ENCODE measurements at regions not wholly inside any gene's neighbourhood (a gene's known extent, or its start where the extent isn't known, plus 50 kb on each side); places are given as distances from the start of the nearest gene placed in this dataset.
"Not testable (repeated sequence)": the region's sequence is repeated elsewhere in the genome, so short reads cannot be mapped to it uniquely, and the experiment has no call there.

DNA sequence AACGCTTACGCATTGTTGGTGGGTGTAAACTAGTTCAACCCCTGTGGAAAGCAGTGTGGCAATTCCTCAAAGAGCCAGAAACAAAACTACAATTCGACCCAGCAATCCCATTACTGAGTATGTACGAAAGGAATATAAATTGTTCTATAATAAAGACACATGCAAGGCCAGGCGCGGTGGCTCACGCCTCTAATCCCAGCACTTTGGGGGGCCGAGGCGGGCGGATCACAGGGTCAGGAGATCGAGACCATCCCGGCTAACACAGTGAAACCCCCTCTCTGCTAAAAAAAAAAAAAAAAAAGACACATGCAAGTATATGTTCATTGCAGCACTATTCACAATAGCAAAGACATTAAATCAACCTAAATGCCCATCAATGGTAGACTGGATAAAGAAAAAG lies 217.6 kb upstream of the ISL1 start:
- DNase-seq (ENCODE audit: low spot score): not testable (repeated sequence)

- DNase-seq (ENCODE audit: low spot score): no peak
Observed at GRCh38 chr5:51172903-51173626, 210.2 kb upstream of the ISL1 start.

DNA sequence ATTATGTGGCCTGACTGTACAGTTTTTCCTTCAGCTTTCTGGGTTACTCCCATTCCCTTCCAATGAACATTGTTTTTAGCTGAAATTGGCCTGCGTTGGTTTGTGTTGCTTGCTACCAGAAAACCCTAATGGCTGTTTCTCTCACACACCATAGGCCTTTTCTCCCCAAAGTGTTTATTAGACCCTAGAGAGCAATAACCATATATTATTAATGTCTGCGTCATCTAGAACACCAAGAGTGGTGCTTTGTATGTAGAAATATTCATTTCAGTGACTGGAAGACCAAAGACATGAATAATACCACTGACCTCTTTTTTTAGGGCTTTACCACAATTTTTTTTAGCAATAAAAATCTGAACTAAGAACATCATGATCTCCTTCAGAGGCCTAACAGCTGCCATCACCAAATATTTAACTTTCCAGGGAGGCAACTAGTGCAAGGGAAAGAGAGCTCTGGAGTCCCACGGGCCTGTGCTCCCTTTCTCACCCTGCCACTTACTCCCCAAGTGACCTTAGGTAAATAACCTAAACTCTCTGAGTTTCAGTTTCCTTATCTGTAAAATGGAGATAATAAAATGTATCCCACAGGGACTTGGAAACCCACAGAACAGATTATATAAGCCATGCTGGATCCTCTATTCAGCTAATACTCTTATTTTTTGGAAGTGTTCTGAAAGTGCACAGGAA lies 201.9 kb upstream of the ISL1 start:
- no peak for DNase-seq (ENCODE audit: low spot score)

DNA sequence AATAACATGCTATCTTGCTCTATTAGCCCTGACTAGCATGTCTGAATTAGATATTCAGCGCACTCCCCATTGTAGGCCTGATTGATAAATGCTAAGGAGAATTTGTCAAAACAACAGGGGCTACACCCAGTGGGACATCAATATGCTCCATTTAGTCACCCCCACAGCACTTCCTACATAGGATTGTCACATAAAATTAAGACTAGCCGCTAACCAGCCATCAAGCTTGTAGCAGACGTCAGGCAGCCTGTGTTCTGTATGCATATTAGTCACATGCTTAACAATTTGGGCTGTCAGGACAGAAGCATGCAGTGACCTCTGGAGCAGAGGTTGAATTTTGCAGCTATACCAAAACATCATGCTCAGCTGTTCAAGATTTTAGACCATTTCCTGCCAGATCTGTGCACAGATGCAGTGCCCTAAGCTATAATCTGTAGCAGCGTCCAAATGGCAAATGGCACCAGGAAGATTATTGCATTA lies 197.4 kb upstream of the ISL1 start:
- DNase-seq (ENCODE audit: low spot score): no peak

- DNase-seq (ENCODE audit: low spot score): no peak
Observed at GRCh38 chr5:51188001-51188591, 195.2 kb upstream of the ISL1 start.

- no peak for DNase-seq (ENCODE audit: low spot score)
Observed at GRCh38 chr5:51194671-51195070, 188.6 kb upstream of the ISL1 start.

DNA sequence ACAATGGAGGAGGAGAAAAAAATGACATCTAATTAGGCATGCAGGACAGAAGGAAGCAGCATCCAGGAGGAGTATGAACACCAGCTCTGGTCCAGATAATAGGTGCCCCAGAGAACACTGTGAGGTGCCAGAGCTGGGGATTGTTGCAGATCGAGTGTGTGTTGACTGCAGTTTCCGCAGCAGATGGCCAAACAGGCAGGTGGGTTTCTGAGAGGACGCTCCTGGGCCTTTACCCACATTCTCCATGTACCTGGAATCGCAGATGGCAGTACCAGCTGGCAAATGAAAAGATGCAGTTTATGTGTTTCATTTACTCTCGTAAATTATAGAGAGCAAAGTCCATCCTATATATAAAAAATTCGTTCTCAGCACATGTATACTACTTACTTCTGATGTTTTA lies 182.2 kb upstream of the ISL1 start:
- no peak for DNase-seq (ENCODE audit: low spot score)

DNA sequence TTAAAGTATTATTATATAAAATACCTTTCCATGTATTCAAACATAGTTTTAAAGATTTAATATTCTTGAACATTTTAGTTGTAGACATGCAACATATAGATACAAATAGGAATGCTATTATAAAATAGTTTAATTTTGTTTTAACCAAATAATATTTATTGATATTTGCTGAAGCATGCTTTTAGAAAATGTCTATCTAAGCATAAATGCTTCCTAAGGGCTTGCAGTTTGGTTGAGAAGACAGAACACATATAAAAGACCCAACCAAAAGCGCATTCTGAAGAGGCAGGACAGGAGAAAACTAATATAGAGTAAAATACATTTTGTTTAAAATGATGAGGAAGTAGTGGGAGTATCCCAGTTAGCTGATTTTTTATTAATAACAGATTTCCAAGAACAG lies 181.5 kb upstream of the ISL1 start:
- DNase-seq (ENCODE audit: low spot score): no peak

- no peak for DNase-seq (ENCODE audit: low spot score)
Observed at GRCh38 chr5:51202161-51202560, 181.1 kb upstream of the ISL1 start.

DNA sequence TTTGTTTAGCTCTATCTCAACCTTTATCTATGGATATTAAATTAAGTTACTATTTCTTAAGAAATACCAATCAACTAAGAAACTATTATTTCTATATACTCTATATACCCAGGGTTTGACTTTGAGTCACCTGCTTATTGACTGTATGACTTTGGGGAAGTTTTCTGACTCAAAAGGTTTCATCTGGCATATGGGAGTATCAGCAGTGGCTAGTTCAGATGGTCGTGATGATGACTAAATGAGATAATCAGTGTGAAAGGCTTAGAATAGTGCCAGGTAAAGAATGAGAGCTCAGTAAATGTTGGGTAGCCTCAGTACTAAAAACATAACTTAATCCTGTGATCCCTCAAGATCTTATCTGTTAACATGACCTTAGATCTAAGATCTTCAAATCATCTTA lies 179.7 kb upstream of the ISL1 start:
- no peak for DNase-seq (ENCODE audit: low spot score)

DNA sequence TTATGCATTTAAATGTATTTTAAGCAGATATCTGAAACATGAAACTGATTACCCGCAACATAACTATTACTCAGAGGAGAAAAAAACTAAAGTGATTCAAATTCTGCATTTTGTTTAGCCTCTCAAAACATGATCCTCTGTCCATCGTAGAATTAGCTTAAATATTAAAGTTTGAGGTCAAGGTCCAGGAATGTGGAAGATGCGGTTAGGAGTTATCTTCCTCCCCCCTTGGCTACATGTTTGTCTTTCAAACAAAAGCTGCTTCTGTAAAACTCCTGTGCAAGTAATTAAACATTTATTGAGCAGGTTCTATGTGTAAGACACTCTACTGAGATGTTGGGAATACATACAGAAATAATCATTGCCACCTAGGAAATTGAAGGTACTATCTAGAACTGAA lies 175.0 kb upstream of the ISL1 start:
- DNase-seq (ENCODE audit: low spot score): no peak

- DNase-seq (ENCODE audit: low spot score): no peak
Observed at GRCh38 chr5:51214746-51215145, 168.5 kb upstream of the ISL1 start.

DNA sequence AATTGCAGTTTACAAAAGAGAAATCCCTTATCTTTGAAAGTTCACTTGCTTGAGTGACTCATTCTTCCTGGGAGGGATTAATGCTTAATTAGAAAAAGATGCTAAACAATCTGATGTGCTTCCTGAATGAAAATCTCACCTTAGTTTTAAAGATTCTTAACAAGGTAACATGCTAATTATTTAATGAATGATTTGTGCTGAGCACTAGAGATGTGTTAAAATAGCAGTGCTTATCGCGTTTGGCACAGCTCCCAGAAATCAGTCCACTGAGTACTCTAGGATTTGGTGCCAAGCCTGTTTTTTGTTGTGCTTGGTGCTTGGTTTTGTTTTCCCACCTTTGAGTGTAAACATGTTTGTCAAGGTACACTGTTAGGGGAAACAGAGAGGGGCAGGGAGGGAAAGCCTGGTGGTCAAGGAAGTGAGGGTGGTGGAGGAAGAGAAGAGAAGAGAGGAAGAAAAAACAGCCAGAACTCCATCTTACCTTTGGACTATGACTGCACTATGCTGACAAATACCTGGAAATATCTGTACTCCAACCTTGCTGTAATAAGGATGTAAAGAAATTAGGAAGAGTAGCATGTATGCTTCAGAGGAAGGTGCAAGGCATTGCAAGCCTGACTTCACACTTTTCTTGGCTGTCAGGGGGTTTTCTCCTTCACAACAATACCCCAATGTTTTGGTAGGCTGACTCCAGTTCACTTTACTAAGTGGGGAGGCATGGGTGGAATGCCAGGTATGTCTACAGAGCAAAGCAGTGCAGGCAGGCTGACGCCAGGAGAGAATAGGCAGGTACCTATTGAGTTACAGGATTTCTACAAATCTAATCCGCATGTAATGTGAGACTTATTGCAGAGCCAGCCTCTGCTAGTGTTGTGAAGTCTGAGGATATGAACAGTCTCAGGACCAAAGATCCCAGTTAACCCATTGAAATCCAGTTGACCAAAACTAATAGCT lies 157.2 kb upstream of the ISL1 start:
- peak; percentile 63 for DNase-seq (ENCODE audit: low spot score)

GRCh38 chr5:51227963-51228470 lies 155.2 kb upstream of the ISL1 start:
- no peak for DNase-seq (ENCODE audit: low spot score)

- no peak for DNase-seq (ENCODE audit: low spot score)
Observed at GRCh38 chr5:51230336-51230735, 152.9 kb upstream of the ISL1 start.

DNA sequence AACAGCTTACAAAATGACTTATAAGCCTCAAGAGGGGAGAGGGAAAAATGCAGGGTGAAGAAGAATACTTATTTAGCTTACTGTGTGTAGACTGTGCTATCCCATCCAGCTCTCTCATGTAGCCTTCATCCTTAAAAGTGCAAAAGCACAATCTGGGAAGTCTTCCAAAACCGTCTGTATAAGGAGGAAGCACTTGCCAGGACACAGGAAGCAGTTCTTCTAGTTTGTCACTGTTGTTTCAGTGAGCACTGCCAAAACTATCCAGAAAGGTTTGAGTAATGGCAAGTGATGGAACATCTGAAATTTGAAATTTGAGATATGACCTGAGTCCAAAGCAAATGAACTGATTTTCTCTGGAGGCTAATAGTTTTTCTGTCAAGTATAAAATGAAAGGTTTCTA lies 140.8 kb upstream of the ISL1 start:
- no peak for DNase-seq (ENCODE audit: low spot score)

GRCh38 chr5:51250957-51251356 lies 132.3 kb upstream of the ISL1 start:
- not testable (repeated sequence) for DNase-seq (ENCODE audit: low spot score)

GRCh38 chr5:51271261-51271660 lies 112.0 kb upstream of the ISL1 start:
- no peak for DNase-seq (ENCODE audit: low spot score)

GRCh38 chr5:51273021-51273420 lies 110.2 kb upstream of the ISL1 start:
- no peak for DNase-seq (ENCODE audit: low spot score)

- no peak for DNase-seq (ENCODE audit: low spot score)
Observed at GRCh38 chr5:51273871-51274270, 109.4 kb upstream of the ISL1 start.

DNA sequence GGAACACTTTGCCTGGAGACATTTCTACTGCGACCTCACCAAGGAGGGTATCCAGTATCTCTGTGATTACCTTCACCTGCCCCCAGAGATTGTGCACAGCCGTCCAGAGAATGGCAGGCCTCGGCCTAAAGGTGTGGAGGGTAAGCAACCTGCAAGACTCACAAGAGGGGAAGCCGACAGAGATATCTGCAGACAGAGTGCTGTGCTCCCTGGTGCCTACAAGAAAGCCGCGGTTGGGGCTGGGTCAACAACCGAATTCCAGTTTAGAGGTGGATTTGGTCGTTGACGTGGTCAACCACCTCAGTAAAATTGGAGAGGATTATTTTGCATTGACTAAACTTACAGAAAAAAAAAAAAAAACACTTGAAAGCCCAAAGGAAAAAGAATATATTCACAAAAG lies 107.8 kb upstream of the ISL1 start:
- no peak for DNase-seq (ENCODE audit: low spot score)

DNA sequence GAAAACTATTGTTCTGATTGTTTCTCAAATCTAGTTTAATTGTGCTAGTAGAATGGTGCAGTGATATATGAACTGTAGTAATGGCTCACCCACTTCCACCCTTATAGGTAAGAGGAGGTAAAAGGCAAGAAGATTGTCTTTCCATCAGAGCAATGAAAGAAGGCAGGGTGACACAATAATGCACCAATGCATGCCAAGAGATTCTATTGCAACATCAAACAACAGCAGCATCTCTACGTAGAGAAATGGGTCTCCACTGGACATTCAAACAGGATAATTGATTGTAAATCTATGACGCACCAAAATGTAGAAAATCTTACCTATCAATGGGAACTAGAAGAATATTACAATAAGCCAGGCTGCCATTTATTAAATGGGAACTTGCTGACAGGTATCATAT lies 107.0 kb upstream of the ISL1 start:
- DNase-seq (ENCODE audit: low spot score): no peak
